ENCODE measurements at regions not wholly inside any gene's neighbourhood (a gene's known extent, or its start where the extent isn't known, plus 50 kb on each side); places are given as distances from the start of the nearest gene placed in this dataset.

DNA sequence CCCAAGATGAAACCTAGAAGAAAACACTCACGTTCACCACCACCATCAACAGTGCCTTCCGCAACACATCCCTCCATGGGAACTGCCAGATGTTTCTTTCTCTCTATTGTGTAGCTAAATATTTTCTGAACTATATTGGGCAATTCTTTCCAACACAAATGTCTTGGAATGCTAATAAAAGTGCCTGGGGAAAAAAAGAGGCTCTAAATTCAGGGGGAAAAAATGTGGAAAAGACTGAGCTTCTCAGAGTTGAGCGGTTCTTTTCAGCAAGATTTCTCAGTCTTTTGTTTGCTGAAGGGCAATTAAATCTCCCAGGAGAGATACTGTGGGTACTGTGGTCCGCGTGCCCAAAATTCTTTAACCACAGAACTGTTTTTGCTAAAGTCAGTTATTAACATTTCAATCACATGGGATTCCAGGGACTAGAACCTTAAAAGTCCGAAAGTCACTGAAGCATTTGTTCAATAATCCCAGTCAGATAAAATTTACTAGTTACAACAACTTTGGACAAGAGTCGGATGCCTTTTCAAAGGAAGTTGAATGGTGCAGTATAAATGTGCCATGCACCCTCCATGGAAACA lies 51.9 kb upstream of the DHRSX start:
- TF ChIP-seq SMC3 (conservative IDR thresholded peaks at IDR 0.05; ENCODE audit: poor library complexity) = no peak
- TF ChIP-seq, protein P1, sequence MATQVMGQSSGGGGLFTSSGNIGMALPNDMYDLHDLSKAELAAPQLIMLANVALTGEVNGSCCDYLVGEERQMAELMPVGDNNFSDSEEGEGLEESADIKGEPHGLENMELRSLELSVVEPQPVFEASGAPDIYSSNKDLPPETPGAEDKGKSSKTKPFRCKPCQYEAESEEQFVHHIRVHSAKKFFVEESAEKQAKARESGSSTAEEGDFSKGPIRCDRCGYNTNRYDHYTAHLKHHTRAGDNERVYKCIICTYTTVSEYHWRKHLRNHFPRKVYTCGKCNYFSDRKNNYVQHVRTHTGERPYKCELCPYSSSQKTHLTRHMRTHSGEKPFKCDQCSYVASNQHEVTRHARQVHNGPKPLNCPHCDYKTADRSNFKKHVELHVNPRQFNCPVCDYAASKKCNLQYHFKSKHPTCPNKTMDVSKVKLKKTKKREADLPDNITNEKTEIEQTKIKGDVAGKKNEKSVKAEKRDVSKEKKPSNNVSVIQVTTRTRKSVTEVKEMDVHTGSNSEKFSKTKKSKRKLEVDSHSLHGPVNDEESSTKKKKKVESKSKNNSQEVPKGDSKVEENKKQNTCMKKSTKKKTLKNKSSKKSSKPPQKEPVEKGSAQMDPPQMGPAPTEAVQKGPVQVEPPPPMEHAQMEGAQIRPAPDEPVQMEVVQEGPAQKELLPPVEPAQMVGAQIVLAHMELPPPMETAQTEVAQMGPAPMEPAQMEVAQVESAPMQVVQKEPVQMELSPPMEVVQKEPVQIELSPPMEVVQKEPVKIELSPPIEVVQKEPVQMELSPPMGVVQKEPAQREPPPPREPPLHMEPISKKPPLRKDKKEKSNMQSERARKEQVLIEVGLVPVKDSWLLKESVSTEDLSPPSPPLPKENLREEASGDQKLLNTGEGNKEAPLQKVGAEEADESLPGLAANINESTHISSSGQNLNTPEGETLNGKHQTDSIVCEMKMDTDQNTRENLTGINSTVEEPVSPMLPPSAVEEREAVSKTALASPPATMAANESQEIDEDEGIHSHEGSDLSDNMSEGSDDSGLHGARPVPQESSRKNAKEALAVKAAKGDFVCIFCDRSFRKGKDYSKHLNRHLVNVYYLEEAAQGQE (IDR thresholded peaks at IDR 0.05; ENCODE audit: borderline replicate concordance) = no peak
- no peak for TF ChIP-seq POLR2AphosphoS5 (IDR thresholded peaks at IDR 0.05)
- TF ChIP-seq EZH2 (IDR thresholded peaks at IDR 0.05; ENCODE audit: borderline replicate concordance, insufficient read depth, low read length, poor library complexity, severe bottlenecking) = no peak
- TF ChIP-seq EP300 (conservative IDR thresholded peaks at IDR 0.05; ENCODE audit: poor library complexity, severe bottlenecking) = no peak
- no peak for TF ChIP-seq MXI1 (conservative IDR thresholded peaks at IDR 0.05; ENCODE audit: poor library complexity, severe bottlenecking)
- TF ChIP-seq, protein P2, sequence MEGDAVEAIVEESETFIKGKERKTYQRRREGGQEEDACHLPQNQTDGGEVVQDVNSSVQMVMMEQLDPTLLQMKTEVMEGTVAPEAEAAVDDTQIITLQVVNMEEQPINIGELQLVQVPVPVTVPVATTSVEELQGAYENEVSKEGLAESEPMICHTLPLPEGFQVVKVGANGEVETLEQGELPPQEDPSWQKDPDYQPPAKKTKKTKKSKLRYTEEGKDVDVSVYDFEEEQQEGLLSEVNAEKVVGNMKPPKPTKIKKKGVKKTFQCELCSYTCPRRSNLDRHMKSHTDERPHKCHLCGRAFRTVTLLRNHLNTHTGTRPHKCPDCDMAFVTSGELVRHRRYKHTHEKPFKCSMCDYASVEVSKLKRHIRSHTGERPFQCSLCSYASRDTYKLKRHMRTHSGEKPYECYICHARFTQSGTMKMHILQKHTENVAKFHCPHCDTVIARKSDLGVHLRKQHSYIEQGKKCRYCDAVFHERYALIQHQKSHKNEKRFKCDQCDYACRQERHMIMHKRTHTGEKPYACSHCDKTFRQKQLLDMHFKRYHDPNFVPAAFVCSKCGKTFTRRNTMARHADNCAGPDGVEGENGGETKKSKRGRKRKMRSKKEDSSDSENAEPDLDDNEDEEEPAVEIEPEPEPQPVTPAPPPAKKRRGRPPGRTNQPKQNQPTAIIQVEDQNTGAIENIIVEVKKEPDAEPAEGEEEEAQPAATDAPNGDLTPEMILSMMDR (IDR thresholded peaks at IDR 0.05; ENCODE audit: poor library complexity, severe bottlenecking) = no peak
- TF ChIP-seq RAD21 (conservative IDR thresholded peaks at IDR 0.05) = no peak
- TF ChIP-seq TAF1 (IDR thresholded peaks at IDR 0.05; ENCODE audit: low read depth) = no peak
- no peak overlapping the region for H2AFZ ChIP-seq (ENCODE audit: low read depth, low read length)
- no peaks in the 10 kb centered on the region for H4K20me1 ChIP-seq (ENCODE audit: insufficient read depth)
- no peaks in the 10 kb centered on the region for H3K9me2 ChIP-seq (ENCODE audit: insufficient read depth, low read length)
- H3K9ac ChIP-seq (ENCODE audit: low read length) = no peak overlapping the region
- H3F3A ChIP-seq (ENCODE audit: insufficient read depth, low read length, poor library complexity, severe bottlenecking) = no peaks in the 10 kb centered on the region
- no peaks in the 10 kb centered on the region for H3K36me3 ChIP-seq (ENCODE audit: insufficient read depth, low read length)
- H3K4me3 ChIP-seq (ENCODE audit: low read length) = no peak overlapping the region
- no peaks in the 10 kb centered on the region for H3K79me2 ChIP-seq (replicated peaks; ENCODE audit: insufficient read depth, low read length)
- H3K27me3 ChIP-seq (ENCODE audit: insufficient read depth, low read depth, low read length) = no peaks in the 10 kb centered on the region
- H3K4me2 ChIP-seq (ENCODE audit: low read length) = no peak overlapping the region
- no peaks in the 10 kb centered on the region for H3K9me3 ChIP-seq (ENCODE audit: low read length)
- H3K27ac ChIP-seq (ENCODE audit: low read length) = no peak overlapping the region

DNA sequence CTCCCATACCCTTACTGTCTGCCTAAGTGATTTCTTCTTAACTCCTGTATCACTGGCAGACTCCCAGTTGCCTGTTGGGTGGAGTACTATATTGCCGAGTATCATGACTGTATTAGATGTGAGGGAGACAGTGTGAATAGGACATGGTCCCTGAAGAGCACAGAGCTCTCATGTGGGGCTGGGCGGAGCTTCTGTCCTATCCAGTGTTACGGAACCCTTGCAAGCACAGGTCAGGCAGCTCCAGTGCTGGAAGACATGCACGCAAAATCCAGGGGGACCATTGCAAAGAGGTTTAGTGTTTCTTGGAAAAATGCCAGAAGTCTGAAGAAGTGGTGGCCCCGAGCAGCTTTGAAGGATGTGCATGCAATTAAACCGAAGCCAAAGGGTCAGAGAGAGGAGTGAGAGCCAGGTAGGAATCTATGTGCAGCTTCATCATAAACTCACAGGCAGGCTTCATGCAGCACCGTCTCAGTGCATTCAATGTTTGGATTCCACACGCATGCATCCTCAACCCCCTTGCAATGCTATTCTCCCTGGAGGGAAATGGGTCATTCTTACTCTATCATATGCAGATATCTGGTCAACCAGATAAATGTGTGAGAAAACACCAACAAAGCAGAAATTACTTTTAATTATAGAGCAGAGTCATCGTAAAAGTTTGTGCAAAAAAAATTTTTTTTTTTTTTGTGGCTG lies 49.7 kb upstream of the DHRSX start:
- Histone ChIP-seq H3K4me2 (ENCODE audit: low read length) (no peak overlapping the region), H3F3A (ENCODE audit: insufficient read depth, low read length, poor library complexity, severe bottlenecking) (no peaks in the 10 kb centered on the region), H3K79me2 (replicated peaks; ENCODE audit: insufficient read depth, low read length) (no peaks in the 10 kb centered on the region), H3K9ac (ENCODE audit: low read length) (no peak overlapping the region), H3K27me3 (ENCODE audit: insufficient read depth, low read depth, low read length) (no peaks in the 10 kb centered on the region), H2AFZ (ENCODE audit: low read depth, low read length) (no peak overlapping the region), H3K4me3 (ENCODE audit: low read length) (no peak overlapping the region), H3K9me3 (ENCODE audit: low read length) (no peaks in the 10 kb centered on the region), H3K27ac (ENCODE audit: low read length) (no peak overlapping the region), H3K9me2 (ENCODE audit: insufficient read depth, low read length) (no peaks in the 10 kb centered on the region), H3K36me3 (ENCODE audit: insufficient read depth, low read length) (no peaks in the 10 kb centered on the region), H4K20me1 (ENCODE audit: insufficient read depth) (no peaks in the 10 kb centered on the region)
- TF ChIP-seq SMC3 (conservative IDR thresholded peaks at IDR 0.05; ENCODE audit: poor library complexity) = no peak
- no peak for TF ChIP-seq MXI1 (conservative IDR thresholded peaks at IDR 0.05; ENCODE audit: poor library complexity, severe bottlenecking)
- TF ChIP-seq TAF1 (IDR thresholded peaks at IDR 0.05; ENCODE audit: low read depth) = no peak

Small RNA genes lying in the stretch of these regions (small RNA-seq; reads per million reads assigned to genes)
- gene MIR6089 = 0 reads per million in 3 experiments
